ENCODE measurements at regions not wholly inside any gene's neighbourhood (a gene's known extent, or its start where the extent isn't known, plus 50 kb on each side); places are given as distances from the start of the nearest gene placed in this dataset.

DNA sequence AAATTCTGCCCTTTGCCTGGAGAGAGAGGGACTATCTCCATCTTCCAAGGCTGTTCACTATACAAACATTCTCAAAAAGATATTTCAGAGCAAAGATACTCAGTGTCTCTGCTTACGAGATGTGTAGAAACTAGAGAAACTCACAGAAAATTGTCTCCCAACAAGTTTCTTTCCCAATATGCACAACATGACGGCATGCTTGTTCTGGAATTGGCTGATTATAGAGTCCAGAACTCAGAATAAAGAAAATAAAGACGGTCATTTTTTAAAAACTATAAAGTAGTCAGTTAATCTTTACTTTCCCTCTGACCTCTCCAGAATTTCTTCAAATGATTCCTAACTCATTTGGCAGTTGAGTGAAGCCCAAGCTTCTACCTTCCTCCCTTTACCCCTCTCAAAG lies 285.5 kb upstream of the KLF3 start:
- Histone ChIP-seq H3K4me2 (ENCODE audit: low read depth, low read length) (no peak overlapping the region), H3K27me3 (ENCODE audit: control insufficient read depth in 1 of 2, insufficient read depth in 2 of 2, low read length in 2 of 2) (no peaks in the 10 kb centered on the region), H3K4me3 (replicated peaks in 1 of 3; ENCODE audit: insufficient read depth in 1 of 3, low read depth in 2 of 3, low read length in 3 of 3) (no peak overlapping the region), H3K27ac (ENCODE audit: extremely low read length, insufficient read depth, low read length) (no peak overlapping the region), H3K79me2 (ENCODE audit: insufficient read depth, low read length) (no peaks in the 10 kb centered on the region), H3K4me1 (ENCODE audit: insufficient read depth, low read length) (peaks cover 21% of the 10 kb centered on the region), H2AFZ (ENCODE audit: low read length) (no peak overlapping the region), H3K36me3 (replicated peaks in 1 of 2; ENCODE audit: control insufficient read depth in 1 of 2, insufficient read depth in 2 of 2, low read length in 2 of 2) (no peaks in the 10 kb centered on the region), H4K20me1 (ENCODE audit: insufficient read depth, low read length) (no peaks in the 10 kb centered on the region), H3K9me3 (ENCODE audit: low read length) (no peaks in the 10 kb centered on the region), H3K9ac (ENCODE audit: insufficient read depth, low read depth, low read length) (no peak overlapping the region)
- no peak for FAIRE-seq
- CTCF ChIA-PET (ENCODE audit: low intra/inter-chr PET ratio, low total read pairs): no interaction called here
- in situ Hi-C loops (cut with HindIII; ENCODE audit: extremely low pct_ligation_motif_present, low pct_unique_long_range_greater_than_20kb) (no loop called here), intact Hi-C loops (cut with micrococcal nuclease; ENCODE audit: unreplicated experiment) (no loop called here)
- BruUV-seq (replicated peaks): no TSS peak
- no peak for ATAC-seq
- TF ChIP-seq ZFP41 (CRISPR knock-in tag; IDR thresholded peaks at IDR 0.05; ENCODE audit: borderline replicate concordance): no peak
- no peak for TF ChIP-seq MED8 (CRISPR knock-in tag; IDR thresholded peaks at IDR 0.05; ENCODE audit: insufficient replicate concordance)
- TF ChIP-seq ZNF768 (CRISPR knock-in tag; IDR thresholded peaks at IDR 0.05): no peak
- TF ChIP-seq HNRNPUL1 (IDR thresholded peaks at IDR 0.05; ENCODE audit: low read depth, low read length): no peak
- TF ChIP-seq ZNF317 (CRISPR knock-in tag; IDR thresholded peaks at IDR 0.05): no peak
- no peak for TF ChIP-seq PAF1 (CRISPR knock-in tag; IDR thresholded peaks at IDR 0.05)
- no peak for TF ChIP-seq ZNF263 (CRISPR knock-in tag; IDR thresholded peaks at IDR 0.05)
- no peak for TF ChIP-seq ZNF180 (CRISPR knock-in tag; IDR thresholded peaks at IDR 0.05; ENCODE audit: borderline replicate concordance, low read depth)
- TF ChIP-seq HOXA7 (CRISPR knock-in tag; IDR thresholded peaks at IDR 0.05): no peak
- no peak for TF ChIP-seq RAD51 (IDR thresholded peaks at IDR 0.05; ENCODE audit: borderline replicate concordance)
- TF ChIP-seq CHD4 (IDR thresholded peaks at IDR 0.05; ENCODE audit: borderline replicate concordance, low read length): no peak
- no peak for TF ChIP-seq AHDC1 (CRISPR knock-in tag; IDR thresholded peaks at IDR 0.05; ENCODE audit: borderline replicate concordance)
- TF ChIP-seq U2AF2 (IDR thresholded peaks at IDR 0.05; ENCODE audit: low read depth, low read length): no peak
- TF ChIP-seq, protein P1, sequence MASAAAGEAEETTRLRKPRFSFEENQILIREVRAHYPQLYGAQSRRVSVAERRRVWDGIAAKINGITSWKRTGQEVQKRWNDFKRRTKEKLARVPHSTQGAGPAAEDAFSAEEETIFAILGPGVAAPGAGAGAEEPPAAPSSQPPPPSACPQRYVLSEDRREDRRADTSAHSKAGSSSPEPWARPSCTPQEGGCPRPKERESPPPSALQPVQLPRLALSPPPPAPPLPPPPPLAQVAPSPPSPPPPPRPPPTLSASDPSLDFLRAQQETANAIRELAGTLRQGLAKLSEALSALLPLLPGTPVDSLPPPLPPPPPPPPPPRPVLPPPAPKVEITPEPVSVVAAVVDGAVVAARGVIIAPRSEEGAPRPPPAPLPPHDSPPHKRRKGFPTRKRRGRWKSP (CRISPR knock-in tag; IDR thresholded peaks at IDR 0.05): no peak
- no peak for TF ChIP-seq BRF2 (CRISPR knock-in tag; IDR thresholded peaks at IDR 0.05)
- no peak for TF ChIP-seq SMARCC2 (IDR thresholded peaks at IDR 0.05)
- POLR2A ChIA-PET: no interaction called here
- no peak for DNase-seq (ENCODE audit: low spot score)
- WGBS (ENCODE audit: low lambda C conversion rate): 66% methylated on average over 3 of the region's 3 CpGs
